T47D (cell line): ENCODE measurements at regions not wholly inside any gene's neighbourhood (a gene's known extent, or its start where the extent isn't known, plus 50 kb on each side); places are given as distances from the start of the nearest gene placed in this dataset.

Experiments
- DNase-seq, 2 experiments: peaks; one replicate each; pipeline versions ENCODE4 v3.0.0 to v3.0.0-alpha.2; 2011 to 2012; ENCODE audit warnings: low read depth in 1 of 2, low spot score in 1 of 2
- JUND ChIP-seq: IDR thresholded peaks from 2 replicates; pipeline ENCODE4 v1.6.1; 2012; ENCODE audit warnings: low read depth
- in situ Hi-C: cut with HindIII; loops from 2 replicates; pipeline ENCODE4 v1.10.0; 2016; ENCODE audit warnings: low sequenced_read_pairs, low pct_unique_long_range_greater_than_20kb

DNA sequence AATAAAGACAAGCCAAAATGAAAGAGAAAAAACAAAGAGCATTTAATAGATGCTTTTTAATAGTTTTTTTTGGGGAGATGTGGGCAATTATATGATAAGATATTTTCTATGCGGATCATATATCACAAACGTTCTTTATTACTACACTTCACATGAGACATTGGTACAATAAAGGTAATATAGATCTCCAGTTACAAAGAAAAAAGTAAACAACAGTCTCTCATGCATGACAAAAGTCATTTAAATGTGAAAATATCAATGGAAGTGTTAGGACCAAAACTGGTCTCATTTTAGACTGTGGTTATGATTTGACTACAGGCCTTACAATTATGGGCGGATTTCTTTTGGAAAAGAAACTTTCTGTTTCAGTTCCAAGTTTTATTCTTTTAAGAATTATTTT, 687.0 kb downstream of the ADGRL2 start:
- no peak for TF ChIP-seq JUND
- no peak for DNase-seq
- in situ Hi-C loops: no loop called here

- in situ Hi-C loops: no loop called here
- TF ChIP-seq JUND: no peak
- no peak for DNase-seq
Observed at GRCh38 chr1:82486969-82487368, 686.2 kb downstream of the ADGRL2 start.

GRCh38 chr1:82486468-82486867, 685.7 kb downstream of the ADGRL2 start:
- no peak for TF ChIP-seq JUND
- DNase-seq: no peak
- in situ Hi-C loops: no loop called here

- DNase-seq: peak in 1 of 2 experiments; percentile 30
- no peak for TF ChIP-seq JUND
- in situ Hi-C loops: no loop called here
Observed at GRCh38 chr1:82485591-82486369, 685.0 kb downstream of the ADGRL2 start.

- no peak for TF ChIP-seq JUND
- DNase-seq: no peak
- in situ Hi-C loops: no loop called here
Observed at GRCh38 chr1:82483146-82483545, 682.4 kb downstream of the ADGRL2 start.

DNA sequence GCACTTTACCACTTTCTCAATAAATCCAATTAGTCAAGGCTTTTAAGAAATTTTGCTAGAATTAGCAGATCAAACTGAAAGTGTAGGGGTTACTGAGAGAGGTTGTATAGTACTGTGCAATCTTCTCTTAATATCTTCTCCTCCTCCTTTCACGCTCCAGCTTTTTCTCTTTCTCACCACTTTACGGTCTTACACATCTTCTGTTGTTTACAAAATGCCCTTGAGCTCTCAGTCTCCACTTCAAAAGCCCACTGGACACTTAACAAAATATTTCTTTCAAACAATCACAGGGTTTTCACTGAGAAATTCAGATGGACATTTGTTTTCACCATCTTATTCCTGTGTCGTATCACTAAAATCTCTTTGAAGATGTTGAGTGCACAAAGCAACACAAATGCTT, 678.2 kb downstream of the ADGRL2 start:
- no peak for DNase-seq
- TF ChIP-seq JUND: no peak
- in situ Hi-C loops: no loop called here

DNA sequence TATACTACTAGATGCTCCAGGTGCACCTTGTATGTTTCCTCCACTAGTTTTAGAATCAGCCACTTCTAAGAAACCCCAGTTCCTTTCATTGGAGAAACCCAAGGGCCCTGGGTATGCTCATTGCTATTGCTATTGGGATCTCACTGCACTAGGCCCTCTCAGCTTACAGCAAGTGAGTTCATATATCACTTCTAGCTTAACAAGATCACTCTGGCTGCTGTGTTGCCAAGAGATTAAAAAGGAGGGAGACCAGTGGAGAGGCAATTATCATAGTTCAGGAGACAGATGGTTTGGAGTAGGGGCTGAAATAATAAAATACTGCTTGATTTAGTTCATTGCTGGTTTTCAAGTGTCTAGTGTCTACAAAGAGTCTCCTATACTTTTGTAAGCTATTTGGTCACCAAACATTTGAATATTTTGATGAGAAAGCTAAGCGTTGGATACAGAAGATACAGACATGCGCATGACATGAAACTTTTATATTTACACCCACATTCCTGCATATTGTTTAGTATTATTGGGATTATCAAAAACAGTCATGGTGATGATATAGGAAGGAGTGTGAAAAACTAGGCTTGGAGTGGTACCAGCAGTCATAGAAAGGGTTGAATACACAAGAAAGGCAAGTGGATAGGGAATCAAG, 671.9 kb downstream of the ADGRL2 start:
- DNase-seq: no peak
- in situ Hi-C loops: no loop called here
- no peak for TF ChIP-seq JUND

DNA sequence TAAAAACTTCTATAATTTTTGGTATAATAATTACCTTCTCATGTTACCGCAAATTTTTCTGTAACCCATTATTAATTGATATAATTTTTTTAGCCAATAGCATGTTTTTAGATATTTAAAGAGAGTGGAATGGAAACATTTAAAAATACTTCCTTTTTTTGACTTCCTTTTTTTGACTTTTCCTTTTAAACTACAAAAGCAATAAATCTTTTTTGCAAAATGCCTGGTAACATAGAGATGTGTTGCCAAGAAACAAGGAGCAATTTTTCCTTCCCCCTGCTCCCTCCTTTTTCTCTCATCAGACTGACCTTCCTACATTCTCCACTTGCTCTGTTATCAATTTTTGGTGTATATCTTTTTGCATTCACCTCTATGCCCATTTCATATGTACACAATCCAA, 666.2 kb downstream of the ADGRL2 start:
- no peak for TF ChIP-seq JUND
- in situ Hi-C loops: no loop called here
- DNase-seq: no peak

DNA sequence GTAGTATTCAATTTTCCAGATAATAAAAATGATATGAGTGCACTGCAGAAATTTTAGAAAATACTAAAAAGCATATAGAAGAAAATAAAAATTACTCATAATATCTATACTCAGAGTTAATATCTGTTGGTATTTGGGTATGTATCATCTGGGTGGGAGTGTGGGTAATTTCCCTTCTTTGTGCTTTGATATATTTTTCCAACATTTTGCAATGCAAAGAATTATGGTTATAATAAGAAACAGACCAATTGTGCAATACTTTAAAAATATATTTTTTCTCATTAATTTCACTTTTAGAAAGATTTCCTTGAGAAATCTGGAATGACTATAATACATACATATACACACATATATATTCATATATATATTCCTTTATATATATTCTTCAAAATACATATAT, 665.7 kb downstream of the ADGRL2 start:
- in situ Hi-C loops: no loop called here
- DNase-seq: no peak
- TF ChIP-seq JUND: no peak

GRCh38 chr1:82465024-82465423, 664.3 kb downstream of the ADGRL2 start:
- TF ChIP-seq JUND: no peak
- in situ Hi-C loops: no loop called here
- no peak for DNase-seq

DNA sequence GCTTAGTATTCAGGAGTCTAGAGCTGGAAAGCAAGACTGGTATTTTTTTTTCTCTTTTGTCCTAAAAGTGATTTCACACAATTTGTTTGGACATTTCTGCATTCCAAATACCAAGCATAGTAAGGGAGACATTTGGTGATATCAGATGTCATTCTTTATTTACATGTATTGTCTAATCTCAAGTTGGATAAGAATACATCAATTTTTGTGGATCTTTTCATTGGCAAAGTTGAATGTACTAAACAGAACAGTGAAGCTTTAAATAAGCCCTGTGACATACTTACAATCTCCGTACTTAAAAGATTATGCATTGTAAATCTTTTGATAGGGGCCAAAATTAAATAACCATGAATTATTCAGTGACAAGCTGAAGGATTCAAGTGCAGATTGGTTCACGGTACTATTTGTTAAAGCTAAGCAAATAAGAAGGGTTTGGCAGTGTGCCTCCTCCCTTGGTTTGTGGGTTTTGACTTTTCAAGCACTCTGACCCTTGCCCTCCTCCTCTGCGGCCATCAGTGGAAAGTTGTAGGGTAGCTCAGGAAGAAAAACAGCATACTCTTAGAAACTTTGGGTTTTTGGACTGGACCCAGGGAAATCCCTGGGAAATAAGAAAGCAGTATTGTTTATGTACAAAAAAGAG, 663.7 kb downstream of the ADGRL2 start:
- TF ChIP-seq JUND: no peak
- DNase-seq: peak in 1 of 2 experiments; percentile 22
- in situ Hi-C loops: no loop called here

DNA sequence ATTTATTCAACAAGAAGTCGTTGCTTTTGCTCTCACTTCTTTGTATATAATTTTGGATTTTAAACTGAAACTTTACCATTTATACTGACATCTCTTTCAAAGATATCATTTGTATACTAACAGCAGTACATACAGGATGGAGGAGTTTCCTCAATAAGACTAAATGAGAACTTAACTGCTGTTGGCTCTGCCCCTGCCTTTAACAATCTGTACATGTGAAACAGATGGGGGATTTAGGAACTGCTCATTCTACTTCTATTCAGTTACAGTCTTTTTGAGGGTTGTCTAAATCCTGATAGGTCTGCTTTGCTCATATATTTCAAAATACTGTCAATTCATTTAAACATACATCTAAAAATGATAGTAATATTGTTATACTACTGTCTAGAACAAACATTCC, 663.2 kb downstream of the ADGRL2 start:
- in situ Hi-C loops: no loop called here
- no peak for DNase-seq

DNA sequence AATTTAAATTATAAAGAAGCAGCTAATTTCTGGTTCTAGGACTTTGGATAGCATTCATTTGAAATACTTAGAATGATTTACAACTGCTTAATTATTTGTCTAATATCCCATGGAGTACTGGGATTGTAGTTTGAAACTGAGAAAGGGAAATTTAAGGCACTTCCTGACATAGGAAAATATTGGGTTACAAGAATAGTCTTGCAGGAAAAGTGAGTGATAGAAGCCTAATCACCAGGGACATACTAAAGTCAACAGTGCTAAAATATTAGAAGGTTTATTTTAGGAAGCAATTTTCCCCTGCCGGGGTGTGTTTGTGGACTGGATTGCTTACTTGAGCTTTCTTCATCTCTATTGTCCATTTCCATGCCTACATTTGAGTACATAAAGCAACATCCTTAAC, 661.6 kb downstream of the ADGRL2 start:
- in situ Hi-C loops: no loop called here
- no peak for TF ChIP-seq JUND
- DNase-seq: no peak

More for the DNA sequence above, 663.2 kb downstream of the ADGRL2 start:
- no peak for TF ChIP-seq JUND

DNA sequence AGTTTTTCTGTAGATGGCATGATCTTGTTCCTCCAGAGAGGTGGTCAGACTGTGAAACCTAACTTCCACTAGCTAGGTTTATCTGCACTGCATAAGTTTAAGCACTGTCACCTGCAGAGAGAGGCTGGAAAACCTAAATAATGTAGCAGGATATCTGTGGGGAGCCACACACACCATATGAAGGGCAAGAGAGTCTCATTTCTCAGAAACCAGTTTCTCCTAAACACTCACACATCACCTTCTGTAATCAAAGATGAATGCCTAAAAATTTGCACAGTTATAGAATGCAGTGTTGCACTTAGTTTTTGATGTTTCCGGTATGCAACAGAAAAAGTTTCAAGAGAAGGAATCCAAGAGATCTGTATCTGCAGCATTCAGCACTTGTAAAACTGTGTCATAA, 654.6 kb downstream of the ADGRL2 start:
- TF ChIP-seq JUND: no peak

More for the DNA sequence above, 654.6 kb downstream of the ADGRL2 start:
- in situ Hi-C loops: no loop called here
- DNase-seq: peak in 1 of 2 experiments; percentile 2
